ENCODE measurements at regions not wholly inside any gene's neighbourhood (a gene's known extent, or its start where the extent isn't known, plus 50 kb on each side); places are given as distances from the start of the nearest gene placed in this dataset.

DNA sequence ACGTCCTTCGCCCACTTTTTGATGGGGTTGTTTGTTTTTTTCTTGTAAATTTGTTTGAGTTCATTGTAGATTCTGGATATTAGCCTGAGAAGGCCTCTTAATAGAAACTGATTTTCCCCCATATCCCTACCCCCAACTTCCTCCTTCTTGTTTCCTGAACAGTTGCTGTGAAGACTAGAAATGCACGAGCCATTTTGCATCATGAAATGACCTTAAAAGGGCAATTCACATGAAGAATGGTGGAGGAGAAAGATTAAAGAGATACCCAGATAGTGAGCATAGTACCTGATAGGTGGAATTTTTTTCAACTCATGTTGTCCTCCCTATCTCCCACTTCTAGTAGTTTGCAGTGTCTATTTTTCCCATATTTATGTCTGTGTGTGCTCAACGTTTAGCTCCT is 55.2 kb upstream of the KCNH8 start:
- Histone ChIP-seq H3K4me3 (ENCODE audit: low read depth in 1 of 2, low read length in 2 of 2) (no peak overlapping the region), H2AFZ (ENCODE audit: low read depth, low read length) (no peak overlapping the region), H3K4me1 (ENCODE audit: insufficient read depth, low read length) (peaks cover 3% of the 10 kb centered on the region; the same call in 1 of the 2 replicates), H4K20me1 (ENCODE audit: insufficient read depth, low read length) (no peaks in the 10 kb centered on the region), H3K79me2 (ENCODE audit: insufficient read depth, low read length) (no peaks in the 10 kb centered on the region), H3K4me2 (ENCODE audit: insufficient read depth, low read length) (no peak overlapping the region), H3K9ac (ENCODE audit: low read depth, low read length) (no peak overlapping the region), H3K27ac (ENCODE audit: low read length) (no peak overlapping the region), H3K27me3 (ENCODE audit: insufficient read depth, low read length, poor library complexity) (no peaks in the 10 kb centered on the region), H3K9me3 (ENCODE audit: insufficient read depth, low read length, severe bottlenecking) (no peaks in the 10 kb centered on the region), H3K36me3 (ENCODE audit: insufficient read depth, low read length) (no peaks in the 10 kb centered on the region)
- ATAC-seq (ENCODE audit: insufficient read depth, low read depth), result peak; percentile 60; the same call in 2 of the 3 replicates
- no peak for DNase-seq
- TF ChIP-seq EZH2 (IDR thresholded peaks at IDR 0.05; ENCODE audit: borderline replicate concordance, low read depth, low read length, severe bottlenecking), result no peak
- TF ChIP-seq, protein P1, sequence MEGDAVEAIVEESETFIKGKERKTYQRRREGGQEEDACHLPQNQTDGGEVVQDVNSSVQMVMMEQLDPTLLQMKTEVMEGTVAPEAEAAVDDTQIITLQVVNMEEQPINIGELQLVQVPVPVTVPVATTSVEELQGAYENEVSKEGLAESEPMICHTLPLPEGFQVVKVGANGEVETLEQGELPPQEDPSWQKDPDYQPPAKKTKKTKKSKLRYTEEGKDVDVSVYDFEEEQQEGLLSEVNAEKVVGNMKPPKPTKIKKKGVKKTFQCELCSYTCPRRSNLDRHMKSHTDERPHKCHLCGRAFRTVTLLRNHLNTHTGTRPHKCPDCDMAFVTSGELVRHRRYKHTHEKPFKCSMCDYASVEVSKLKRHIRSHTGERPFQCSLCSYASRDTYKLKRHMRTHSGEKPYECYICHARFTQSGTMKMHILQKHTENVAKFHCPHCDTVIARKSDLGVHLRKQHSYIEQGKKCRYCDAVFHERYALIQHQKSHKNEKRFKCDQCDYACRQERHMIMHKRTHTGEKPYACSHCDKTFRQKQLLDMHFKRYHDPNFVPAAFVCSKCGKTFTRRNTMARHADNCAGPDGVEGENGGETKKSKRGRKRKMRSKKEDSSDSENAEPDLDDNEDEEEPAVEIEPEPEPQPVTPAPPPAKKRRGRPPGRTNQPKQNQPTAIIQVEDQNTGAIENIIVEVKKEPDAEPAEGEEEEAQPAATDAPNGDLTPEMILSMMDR (IDR thresholded peaks at IDR 0.05; ENCODE audit: borderline replicate concordance, extremely low read depth, low read length, poor library complexity, severe bottlenecking), result no peak

DNA sequence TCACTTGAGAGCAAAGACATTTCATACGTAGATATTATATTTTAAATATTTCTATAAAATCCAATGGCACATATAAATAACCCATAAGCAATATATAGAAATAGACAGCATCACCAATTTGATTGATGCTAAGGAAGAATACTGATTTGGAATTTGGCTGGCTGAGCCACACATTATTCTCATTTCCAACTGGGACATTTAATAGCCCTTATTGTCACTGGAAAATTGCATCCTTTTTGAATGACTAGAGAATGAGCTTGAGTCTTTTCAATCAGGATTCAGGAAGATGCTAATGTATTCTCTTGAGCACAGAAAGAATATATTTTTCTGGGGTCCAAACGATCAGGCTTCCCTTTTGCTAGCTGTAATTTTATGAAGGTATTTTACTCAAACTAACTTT is 70.9 kb upstream of the KCNH8 start:
- TF ChIP-seq EZH2 (IDR thresholded peaks at IDR 0.05; ENCODE audit: borderline replicate concordance, low read depth, low read length, severe bottlenecking), result no peak
- H2AFZ ChIP-seq (ENCODE audit: low read depth, low read length), result no peak overlapping the region
- no peak overlapping the region for H3K4me2 ChIP-seq (ENCODE audit: insufficient read depth, low read length)
- no peaks in the 10 kb centered on the region for H3K79me2 ChIP-seq (ENCODE audit: insufficient read depth, low read length)
- H4K20me1 ChIP-seq (ENCODE audit: insufficient read depth, low read length), result no peaks in the 10 kb centered on the region
- H3K27ac ChIP-seq (ENCODE audit: low read length), result no peak overlapping the region
- peaks cover 9% of the 10 kb centered on the region for H3K27me3 ChIP-seq (ENCODE audit: insufficient read depth, low read length, poor library complexity)
- H3K9ac ChIP-seq (ENCODE audit: low read depth, low read length), result no peak overlapping the region
- no peaks in the 10 kb centered on the region for H3K9me3 ChIP-seq (ENCODE audit: insufficient read depth, low read length, severe bottlenecking)
- no peak overlapping the region for H3K4me3 ChIP-seq (ENCODE audit: low read depth in 1 of 2, low read length in 2 of 2)
- DNase-seq (no peak), ATAC-seq (ENCODE audit: insufficient read depth, low read depth) (no peak)
- no peaks in the 10 kb centered on the region for H3K36me3 ChIP-seq (ENCODE audit: insufficient read depth, low read length)
- H3K4me1 ChIP-seq (ENCODE audit: insufficient read depth, low read length), result no peaks in the 10 kb centered on the region

DNA sequence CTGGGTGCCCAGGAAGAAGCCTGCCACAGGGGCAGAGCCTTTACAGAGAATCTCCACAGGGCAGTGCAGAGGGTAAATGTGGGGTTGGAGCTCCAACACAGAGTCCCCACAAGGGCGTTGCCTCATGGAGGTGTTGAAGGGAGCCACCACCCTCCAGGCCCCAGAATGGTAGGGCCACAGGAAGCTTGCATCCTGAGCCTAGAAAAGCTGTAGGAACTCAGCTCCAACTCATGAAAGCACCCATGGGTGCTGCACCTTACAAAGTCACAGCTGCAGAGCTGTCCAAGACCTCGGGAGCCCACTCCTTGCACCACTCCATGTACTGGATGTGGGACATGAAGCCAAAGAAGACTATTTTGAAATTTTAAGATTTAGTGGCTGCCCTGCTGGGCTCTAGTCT is 73.3 kb upstream of the KCNH8 start:
- Histone ChIP-seq H4K20me1 (ENCODE audit: insufficient read depth, low read length) (no peaks in the 10 kb centered on the region), H3K9ac (ENCODE audit: low read depth, low read length) (no peak overlapping the region), H3K79me2 (ENCODE audit: insufficient read depth, low read length) (no peaks in the 10 kb centered on the region), H3K36me3 (ENCODE audit: insufficient read depth, low read length) (no peaks in the 10 kb centered on the region), H3K27me3 (ENCODE audit: insufficient read depth, low read length, poor library complexity) (peaks cover 9% of the 10 kb centered on the region), H3K4me2 (ENCODE audit: insufficient read depth, low read length) (no peak overlapping the region), H3K4me1 (ENCODE audit: insufficient read depth, low read length) (no peaks in the 10 kb centered on the region), H3K4me3 (ENCODE audit: low read depth in 1 of 2, low read length in 2 of 2) (no peak overlapping the region), H2AFZ (ENCODE audit: low read depth, low read length) (no peak overlapping the region), H3K9me3 (ENCODE audit: insufficient read depth, low read length, severe bottlenecking) (no peaks in the 10 kb centered on the region), H3K27ac (ENCODE audit: low read length) (no peak overlapping the region)
- DNase-seq, result no peak
- ATAC-seq (ENCODE audit: insufficient read depth, low read depth), result no peak
- TF ChIP-seq, protein P1 (IDR thresholded peaks at IDR 0.05; ENCODE audit: borderline replicate concordance, extremely low read depth, low read length, poor library complexity, severe bottlenecking), result no peak
- no peak for TF ChIP-seq EZH2 (IDR thresholded peaks at IDR 0.05; ENCODE audit: borderline replicate concordance, low read depth, low read length, severe bottlenecking)

DNA sequence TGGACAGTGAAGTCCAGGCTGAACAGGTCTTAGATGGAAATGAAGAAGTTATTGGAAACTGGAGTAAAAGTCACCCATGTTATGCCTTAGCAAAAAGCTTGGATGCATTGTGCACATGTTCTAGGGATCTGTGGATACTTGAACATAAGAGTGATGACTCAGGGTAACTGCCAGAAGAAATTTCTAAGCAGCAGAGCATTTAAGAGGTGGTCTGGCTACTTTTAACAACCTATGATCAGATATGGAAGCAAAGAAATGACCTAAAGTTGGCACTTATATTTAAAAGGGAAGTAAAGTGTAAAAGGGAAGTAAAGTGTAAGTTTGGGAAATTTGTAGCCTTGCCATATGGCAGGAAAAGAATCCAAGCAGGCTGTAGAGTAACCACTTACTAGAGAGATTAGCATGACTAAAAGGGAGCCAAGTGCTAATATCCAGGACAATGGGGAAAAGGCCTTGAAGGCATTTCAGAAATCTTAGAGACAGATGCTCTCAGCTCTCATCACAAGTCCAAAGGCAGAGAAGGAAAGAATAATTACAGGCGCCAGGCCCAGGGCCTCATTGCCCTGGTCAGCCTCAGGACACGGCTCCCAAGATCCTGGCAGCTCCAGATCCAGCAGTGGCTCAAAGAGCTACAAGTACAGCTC is 73.9 kb upstream of the KCNH8 start:
- ATAC-seq (ENCODE audit: insufficient read depth, low read depth) (no peak), DNase-seq (no peak)
- Histone ChIP-seq H3K4me2 (ENCODE audit: insufficient read depth, low read length) (no peak overlapping the region), H3K9me3 (ENCODE audit: insufficient read depth, low read length, severe bottlenecking) (no peaks in the 10 kb centered on the region), H3K4me3 (ENCODE audit: low read depth in 1 of 2, low read length in 2 of 2) (no peak overlapping the region), H3K79me2 (ENCODE audit: insufficient read depth, low read length) (no peaks in the 10 kb centered on the region), H3K36me3 (ENCODE audit: insufficient read depth, low read length) (no peaks in the 10 kb centered on the region), H3K27ac (ENCODE audit: low read length) (no peak overlapping the region), H3K27me3 (ENCODE audit: insufficient read depth, low read length, poor library complexity) (peaks cover 9% of the 10 kb centered on the region), H3K9ac (ENCODE audit: low read depth, low read length) (no peak overlapping the region), H4K20me1 (ENCODE audit: insufficient read depth, low read length) (no peaks in the 10 kb centered on the region), H2AFZ (ENCODE audit: low read depth, low read length) (no peak overlapping the region), H3K4me1 (ENCODE audit: insufficient read depth, low read length) (no peaks in the 10 kb centered on the region)
- TF ChIP-seq EZH2 (IDR thresholded peaks at IDR 0.05; ENCODE audit: borderline replicate concordance, low read depth, low read length, severe bottlenecking), result no peak
- TF ChIP-seq, protein P1 (IDR thresholded peaks at IDR 0.05; ENCODE audit: borderline replicate concordance, extremely low read depth, low read length, poor library complexity, severe bottlenecking), result no peak

All from DND-41 (cell line).